ENCODE measurements at regions not wholly inside any gene's neighbourhood (a gene's known extent, or its start where the extent isn't known, plus 50 kb on each side); places are given as distances from the start of the nearest gene placed in this dataset.

DNA sequence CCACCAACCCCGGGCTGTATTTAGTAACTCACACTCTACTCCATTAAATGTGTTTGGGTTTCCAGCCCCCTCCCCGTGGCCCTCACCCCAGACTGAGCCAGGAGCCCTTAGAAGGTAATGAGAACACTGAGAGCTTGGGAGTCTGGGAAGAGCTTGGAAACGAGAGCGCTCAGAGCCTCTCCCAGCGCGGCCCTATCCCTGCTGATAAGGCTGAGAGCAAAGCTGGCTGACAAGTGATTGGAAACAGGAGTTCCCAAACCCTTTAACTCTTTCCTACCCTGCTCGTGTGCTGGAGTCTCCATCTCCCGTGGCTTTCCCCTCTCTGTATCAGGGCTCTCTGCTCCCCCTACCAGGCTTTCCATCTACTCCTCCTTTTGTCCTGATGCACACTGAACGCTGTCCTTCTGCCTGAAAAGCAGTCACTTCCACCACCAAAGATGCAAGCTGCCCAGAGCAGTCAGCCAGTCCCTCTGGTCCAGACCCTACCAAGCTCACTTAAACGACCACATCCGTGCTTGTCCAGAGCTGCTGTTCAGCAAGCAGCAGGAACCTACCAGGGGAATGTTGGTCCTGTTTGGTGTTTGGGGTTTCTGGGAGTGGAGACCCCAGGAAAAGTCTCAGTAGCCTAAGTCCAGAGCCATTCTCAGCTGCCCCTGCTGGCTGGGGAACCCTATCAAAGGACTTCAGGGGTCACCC is 100.0 kb upstream of the PKDCC start:
- DNase-seq, result peak; percentile 28

DNA sequence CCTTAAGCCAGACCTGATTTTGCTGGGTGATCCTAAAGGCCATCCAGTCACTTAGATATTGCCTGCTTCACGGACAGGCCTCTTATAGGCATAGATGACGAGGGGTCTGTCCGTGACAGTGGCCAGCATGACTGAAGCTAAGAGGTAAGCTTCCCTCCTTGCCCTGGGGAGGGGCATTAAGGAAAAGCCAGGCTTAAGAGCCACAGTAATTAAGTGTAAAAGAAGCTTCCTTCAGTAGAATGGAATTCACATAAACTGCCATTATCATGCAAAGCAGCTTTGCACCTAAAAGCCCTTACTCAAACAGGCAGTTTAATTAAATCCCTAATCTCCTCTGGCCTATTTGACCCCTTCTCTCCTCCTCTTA is 99.4 kb upstream of the PKDCC start:
- DNase-seq, result peak; percentile 94

DNA sequence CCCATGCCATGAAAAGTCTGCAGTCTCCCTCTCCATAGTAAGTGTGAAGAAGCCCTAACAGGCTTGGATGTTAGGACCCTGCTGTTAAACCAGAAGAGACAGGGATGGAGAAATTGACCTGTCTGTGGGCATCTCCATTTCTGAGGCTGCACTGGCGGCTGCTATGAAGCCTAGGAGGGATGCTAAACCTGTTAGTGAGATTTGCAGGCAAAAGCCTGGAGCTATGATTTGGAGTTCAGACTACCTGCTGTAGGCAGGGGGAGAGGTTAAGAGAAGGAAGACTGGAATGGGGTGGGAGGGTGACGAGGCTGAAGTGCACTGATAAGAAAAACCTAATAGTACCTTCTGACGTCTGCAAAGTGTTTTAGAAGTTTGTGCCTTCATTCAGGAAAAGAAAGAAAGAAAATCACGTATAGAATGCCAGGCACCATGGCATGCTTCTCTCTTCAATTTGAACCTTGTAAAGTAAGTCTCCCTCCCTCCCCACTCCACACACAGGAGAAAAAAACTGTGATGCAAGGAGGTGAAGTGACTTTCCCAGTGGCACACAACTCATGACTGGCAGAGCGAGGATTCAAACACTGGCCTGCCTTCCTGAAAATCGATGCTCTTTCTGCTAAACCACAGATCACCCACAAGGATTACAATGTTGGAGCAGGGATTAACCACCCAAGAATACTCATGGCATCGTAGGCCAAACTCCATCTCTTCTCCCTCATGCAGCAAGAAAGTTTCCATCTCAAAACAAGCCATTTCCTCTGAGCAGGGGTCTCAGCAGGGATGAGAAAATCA is 98.5 kb upstream of the PKDCC start:
- DNase-seq, result peak; percentile 66

DNA sequence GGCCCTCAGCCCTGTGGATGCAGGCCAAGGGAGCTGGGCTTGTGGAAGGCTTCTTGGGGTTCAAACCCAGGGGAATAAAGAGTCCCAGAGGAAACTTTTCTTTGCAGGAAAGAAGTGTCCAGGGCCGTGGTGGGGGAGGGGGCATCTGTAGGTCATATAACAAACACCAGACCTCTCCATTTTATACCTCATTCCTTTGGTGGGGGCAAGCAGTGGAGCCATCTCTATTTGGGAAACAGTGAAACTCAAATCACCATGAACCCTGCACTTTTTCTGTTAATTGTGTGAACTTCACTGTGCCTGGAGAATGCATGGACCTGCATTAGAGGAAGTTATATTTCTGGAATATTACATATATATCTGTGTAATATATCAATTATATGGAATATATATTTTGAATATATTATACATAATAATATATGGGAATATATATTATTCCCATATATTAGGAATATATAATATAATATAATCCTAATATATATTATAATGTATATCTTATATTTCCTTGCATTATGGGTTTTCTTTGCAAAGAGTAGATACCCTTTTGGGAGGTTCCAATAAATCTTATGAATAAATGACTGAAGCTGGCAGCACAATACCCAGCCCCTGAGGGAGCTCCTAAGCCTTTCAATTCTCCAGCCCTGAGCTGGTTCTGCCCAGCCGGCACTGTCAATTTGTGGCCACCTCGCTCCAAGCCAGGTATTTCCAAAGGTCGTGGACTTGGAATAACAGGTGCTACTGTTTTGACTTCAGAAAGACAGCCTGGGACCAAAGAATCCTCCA is 97.7 kb upstream of the PKDCC start:
- DNase-seq, result no peak

DNA sequence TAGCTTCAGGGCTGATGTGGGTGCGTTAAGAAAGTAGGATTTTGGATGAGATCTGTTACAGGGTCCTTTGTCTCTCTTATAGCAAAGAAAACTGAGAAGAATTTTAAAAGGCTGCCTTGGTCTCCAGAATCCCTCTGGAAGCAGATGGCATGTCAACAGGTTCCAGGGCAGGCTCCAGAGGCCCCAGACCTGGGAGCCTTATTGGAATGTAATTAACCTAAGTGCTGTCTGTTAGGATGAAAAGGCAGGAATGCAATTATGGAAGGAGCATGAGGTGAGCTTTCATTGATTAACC is 97.2 kb upstream of the PKDCC start:
- peak; percentile 92 for DNase-seq

DNA sequence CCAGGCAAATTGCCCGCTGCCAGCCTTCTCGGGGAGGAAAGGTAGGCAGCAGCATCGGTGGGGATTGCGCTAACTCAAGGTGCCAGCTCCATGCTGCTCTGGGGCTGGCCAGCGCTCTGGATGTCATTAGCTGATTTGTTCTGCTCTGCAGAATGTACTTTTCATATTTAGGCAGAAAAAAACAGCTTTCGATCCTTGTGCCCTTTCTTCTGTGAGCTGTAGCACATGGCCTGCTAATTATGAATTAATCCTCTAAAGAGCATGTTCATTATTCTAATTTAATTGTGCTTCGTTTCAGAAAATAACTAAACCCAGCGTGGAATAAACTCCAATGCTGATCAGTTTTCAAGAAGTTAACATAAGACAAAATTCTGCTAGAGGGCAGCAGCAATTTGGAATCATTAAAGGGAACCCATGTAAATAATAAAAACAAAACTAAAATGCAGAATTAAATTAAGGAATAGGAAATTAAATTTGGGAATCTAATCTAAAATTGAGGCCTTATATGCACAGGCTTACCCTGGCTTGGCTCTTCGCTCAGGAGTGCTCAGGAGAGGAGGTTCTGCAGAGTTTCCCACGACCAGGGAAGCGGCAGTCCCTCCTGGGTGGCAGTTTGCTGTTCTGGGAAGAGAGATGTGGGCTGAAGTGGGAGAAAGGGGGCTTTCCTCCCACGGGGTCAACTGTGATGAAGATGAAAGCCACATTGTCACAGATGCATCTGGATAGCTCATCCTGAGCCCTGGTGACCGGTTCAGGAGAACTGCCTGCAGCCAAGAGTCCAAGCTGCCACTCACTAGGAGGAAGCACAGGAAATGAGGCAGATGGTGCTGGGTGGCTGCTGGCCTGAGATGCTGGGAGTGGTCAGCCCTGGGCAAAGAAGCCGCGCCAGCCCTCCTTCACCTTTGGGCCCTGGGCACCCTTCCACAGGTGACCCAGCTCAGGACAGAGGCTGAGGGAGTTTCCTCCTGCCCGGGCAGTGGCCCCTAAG is 93.2 kb upstream of the PKDCC start:
- peak; percentile 15 for DNase-seq

DNA sequence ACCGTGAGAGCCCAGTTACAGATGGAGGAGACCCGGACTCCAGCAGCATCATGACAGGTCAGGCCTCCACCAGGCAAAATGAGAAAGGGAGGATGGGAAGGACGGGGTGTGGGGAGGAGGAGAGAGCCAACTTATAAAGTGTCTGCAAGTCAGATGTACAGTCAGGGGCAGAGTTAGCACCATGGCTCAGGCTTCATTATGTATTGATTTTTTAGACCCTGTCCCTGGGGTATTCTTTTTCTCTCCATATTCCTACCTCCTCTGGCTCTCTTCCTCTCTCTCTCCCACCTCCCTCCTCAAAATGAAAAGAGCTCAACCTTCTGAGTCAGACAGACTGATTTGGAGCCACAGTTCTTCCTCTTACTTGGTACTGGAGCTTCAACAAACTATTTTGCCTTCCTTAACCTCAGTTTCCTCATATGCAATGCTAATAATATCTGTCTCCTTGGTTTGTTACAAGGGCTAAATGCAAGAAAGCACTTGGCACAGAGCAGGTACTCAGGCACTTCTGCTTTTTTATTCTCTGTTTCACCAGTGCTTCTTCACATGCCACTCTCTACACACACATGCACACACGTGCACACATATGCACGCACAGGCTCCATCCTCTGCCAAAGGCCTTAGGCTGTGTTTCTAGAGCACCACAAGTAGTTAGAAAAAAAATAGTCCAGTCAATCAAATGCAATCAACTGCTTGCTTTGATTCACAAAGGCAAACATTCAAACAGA is 92.3 kb upstream of the PKDCC start:
- no peak for DNase-seq

DNA sequence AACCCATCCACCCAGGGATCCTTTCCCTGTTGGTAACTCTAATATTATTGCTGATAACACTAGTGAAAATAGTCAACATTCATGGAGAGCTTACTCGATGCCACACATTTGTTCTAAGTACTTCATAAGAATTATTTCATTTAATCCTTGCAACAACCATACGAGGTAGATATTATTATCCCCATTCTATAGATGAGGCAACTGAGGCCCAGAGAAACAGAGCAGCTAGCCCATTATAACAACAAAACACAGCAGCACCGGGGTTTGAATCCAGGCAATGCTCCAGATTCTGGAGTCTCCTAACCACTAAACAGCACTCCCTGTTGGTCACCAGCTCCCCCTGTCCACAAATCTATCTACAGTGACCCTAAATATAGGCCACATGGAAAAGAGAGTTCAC is 90.4 kb upstream of the PKDCC start:
- no peak for DNase-seq

DNA sequence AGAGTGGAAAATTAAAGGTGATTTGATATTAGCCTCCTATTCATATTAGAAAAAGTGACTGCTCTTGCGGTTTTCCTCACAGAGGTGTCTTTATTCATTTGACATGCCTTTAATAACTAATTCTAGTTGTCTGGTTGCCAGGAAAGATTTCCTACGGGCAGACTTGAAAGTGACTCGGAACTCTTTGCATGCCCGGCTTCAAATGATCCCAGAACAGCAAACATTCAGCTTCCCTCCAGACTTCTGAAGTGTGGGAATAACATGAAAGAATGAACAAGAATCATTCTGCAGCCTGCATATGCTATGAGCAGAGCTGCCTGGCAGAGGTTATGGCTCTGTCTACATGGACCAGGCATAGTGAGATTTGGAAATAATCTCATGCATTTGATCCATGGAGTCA is 89.6 kb upstream of the PKDCC start:
- no peak for DNase-seq

DNA sequence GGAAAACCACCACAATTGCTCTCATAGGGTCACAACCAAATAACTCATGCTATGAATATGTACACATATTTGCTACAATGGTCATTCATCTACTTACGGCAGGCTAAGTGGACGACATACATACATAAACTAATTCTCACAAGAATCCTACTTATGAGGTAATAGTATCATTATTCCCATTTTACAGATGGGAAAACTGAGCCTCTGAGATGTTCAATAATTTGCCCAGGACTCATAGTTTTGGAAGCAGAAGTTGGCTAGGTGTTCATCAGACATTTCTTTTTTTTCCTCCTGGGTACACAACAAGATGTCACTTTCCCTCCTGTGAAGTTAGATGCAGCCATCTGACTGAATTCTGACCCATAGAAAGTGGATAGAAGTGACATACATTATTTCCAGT is 89.0 kb upstream of the PKDCC start:
- DNase-seq, result no peak

DNA sequence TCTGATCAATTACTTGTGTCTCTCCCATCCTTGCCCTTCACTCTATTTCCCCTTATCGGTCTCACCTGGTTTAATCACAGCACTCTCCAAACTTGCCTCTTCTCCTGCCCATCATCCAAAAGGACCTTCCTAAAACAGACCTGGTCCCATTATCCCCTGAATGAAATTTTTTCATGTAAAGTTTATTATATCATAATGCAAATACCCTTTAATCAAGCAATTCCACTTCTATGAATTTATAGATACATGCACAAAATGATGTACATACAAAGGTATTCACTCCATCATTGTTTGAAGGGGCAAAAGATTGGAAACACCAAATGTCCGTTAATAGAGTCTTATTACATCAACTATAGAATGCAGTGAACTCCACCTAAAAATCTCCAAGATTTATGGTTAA is 88.1 kb upstream of the PKDCC start:
- no peak for DNase-seq

DNA sequence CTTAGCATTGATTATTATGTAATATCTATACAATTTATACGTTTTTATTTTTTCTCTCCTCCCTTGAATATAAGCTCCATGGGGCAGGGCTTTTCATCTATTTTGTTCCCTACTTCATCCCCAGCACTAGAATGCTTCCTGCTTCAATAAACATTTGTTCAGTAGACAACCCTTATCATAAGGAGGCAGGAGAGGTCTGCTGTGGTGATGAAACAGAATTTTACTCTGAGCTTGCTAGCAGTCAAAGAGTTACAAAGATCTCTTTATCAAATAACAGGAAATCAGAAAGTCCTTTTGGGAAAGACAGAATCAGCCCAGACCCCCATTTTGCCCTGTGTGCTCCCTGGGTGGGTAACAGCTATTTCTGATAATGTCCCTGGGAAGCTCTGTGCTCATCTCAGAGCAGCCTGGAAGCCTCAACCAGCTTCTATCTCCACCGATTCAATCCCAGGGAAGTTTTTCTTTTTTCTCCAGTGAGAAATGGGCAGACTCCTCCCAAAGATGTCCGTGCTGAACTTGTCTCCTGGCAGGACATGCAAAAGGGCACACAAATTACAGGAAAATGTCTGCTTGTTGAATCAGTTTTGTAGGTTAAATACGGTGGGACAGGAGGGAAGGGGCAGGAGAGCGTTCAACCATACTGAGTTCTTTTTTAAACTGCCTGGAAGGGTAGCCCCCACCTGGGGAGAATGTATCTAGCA is 84.7 kb upstream of the PKDCC start:
- DNase-seq, result no peak

DNA sequence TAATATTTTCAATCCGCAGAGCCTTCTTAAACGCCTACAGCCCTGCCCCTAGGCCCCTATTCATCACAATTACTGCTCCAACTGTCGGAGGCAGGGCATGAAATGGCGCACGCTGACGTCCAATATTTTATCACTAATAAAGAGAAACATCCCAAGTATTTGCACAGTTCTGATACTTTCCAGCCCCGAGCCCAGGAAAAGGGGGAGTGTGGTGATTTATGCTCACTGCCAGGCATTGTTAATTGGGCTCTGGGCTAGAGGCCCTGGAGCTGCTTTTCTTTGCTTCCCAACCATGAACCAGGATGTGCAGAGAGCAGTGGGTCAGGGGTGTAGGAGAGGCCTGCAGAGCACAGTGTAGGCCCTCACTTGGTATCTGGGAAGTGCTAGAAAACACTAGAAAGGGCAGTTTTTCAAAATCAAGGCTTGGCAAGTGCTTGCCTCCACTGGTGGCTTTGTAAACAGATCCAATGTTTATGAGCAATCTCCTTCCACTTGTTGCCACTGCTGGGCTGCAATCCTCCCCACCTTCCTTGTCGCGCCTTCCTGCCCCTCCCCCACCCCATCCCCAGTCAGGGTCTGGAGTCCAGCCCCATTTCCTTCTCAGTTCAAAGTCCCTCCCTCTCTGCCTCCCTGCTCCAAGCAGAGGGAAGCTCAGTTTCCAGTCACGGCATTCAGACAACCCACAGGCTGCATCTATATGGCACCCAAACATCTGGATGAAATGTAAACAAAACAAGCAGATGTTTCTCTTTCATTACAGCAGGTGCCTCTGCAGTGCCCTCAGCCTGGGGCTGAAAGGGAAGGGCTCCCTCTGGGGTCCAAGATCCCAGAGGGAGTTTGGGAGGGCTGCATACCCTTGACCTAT is 83.9 kb upstream of the PKDCC start:
- peak; percentile 19 for DNase-seq

DNA sequence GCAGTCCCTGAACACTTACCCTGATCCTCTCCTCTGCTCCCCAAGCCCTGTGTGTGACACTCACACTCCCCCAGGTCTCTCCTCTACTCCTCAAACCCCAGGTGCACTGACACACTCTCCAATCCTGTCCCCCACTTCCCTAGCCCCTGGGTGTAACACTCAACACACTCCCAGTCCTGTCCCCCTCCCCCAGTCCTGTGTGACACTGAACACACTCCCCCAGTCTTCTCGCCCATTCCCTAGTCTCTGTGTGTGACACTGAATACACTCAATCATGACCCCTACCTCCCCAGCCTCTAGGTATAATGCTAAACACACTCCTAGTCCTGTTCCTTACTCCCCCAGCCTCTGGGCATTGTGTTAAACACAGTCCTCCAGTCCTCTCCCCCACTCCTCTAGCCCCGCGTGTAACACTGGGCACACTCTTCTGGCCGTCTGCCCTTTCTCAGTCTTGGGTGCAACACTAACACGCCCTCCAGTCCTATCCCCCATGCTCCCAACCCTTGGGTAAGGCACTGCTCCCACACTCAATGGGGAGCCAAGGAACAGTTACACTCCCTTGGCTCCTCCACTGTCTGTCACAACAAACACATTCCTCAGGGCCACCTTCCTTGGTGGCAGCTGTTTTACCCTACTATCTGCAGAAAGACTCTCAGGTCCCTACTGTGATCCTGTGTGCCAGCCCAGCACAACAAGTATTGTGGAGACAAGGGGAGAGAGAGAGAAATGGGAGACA is 82.5 kb upstream of the PKDCC start:
- DNase-seq, result no peak

DNA sequence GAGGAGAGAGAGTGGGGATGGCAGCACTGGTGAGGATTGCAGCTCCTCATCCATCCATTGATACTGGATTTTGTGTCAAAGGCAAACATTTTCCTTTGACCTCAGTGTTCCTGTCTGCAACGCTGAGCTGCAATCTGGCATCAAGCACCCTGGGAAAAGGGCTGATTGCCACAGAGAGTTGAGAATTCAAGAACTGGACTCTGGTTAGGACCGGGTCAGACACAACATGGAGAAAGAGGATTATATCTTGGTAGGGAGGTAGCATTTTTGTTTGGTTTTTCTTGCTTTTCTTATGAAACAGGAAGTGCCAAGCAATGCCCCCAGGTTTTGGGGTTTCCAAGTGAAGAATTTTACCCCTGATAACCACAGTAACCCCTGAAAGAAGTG is 81.9 kb upstream of the PKDCC start:
- no peak for DNase-seq

DNA sequence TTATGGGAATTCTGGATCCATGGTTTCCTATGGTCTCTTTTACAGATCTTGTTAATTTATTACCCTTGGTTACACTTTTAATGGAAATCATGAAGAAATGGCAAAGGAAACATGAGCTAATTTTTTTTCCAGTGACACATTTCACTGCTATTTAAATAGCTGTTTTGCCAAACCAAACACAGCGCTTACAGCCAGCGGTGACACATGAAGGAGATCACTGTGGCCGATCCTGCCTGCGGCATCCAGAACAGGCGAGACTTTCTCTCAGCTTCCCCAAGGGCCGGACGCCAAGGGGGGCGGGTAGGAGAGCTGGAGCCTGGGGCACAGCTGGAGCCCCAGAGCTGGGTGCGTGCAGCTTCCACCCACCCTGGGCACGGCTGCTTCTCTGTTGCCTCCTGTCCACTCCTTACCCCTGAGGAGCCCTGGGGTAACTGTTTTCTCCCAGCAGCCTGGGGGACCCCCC is 81.4 kb upstream of the PKDCC start:
- no peak for DNase-seq

DNA sequence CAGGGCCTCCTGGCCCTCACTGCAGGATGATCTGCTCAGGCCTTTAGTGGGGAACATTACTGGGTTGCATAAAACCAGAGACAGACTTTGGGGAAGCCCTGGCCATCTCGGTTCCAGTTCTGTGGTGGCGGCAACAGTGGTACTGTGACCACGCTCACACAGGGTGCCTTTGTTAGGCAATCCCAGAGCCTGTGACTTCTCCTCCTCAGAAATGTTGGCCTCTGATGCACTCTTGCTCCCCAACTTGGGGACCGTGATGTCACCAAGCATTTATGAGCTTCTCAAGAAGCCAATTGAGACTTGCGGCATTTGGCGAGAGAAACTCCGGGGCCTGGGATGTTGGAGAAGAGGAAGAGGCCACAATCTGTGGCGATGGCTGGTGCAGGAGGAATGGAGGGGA is 80.9 kb upstream of the PKDCC start:
- DNase-seq, result no peak

DNA sequence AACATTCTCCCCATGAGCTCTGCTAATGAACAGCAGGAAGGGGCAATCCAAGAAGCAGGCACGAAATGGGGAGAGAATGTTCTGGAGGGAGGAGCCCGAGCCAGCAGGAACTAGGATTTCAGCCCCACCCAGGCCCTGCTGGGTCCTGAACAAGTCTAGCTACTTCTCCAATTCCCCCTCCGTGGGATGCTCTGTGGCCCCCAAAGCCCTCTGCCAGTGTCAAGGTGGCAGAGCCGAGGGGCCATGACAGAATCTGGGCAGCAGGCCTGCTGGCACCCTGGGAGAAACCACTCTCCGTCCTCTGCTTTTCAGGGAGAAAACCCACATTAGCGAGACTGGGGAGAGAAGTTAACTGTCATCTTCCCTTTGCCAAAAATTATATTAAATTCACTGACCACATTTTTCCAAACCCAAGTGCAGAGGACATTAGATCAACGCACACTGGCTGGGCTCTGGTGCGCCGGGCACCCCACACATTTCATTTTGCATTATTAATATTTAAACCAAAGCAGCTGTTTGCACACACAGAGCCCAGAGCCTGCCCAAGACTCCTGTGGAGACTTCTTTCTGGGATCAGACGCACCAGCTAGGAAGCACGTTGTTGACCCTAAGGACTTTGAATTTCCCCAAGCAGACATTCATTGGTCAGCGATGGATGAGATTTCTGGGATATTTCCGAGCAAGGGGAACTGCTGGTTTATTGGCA is 80.2 kb upstream of the PKDCC start:
- DNase-seq, result no peak

DNA sequence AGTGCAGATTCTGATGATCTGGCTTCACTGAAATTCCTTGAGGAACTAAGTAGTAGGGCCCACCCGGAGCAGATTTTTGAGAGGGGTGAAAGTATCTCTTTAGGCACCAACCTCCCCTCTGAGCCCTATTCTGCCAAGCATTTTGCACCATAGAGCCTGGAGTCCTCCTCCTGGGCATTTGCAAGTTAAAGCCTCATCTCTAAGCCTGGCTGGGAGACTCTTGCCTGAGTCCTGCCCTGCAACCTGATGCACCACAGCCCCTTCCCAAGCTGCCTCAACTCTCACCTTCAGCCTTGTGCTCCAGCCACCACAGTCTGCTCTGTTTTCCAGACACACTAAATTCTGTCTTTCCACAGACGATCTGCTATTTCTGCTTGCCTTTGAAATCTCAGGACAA is 79.6 kb upstream of the PKDCC start:
- DNase-seq, result no peak
